ENCODE measurements at regions not wholly inside any gene's neighbourhood (a gene's known extent, or its start where the extent isn't known, plus 50 kb on each side); places are given as distances from the start of the nearest gene placed in this dataset.
"Not testable (repeated sequence)": the region's sequence is repeated elsewhere in the genome, so short reads cannot be mapped to it uniquely, and the experiment has no call there.

DNA sequence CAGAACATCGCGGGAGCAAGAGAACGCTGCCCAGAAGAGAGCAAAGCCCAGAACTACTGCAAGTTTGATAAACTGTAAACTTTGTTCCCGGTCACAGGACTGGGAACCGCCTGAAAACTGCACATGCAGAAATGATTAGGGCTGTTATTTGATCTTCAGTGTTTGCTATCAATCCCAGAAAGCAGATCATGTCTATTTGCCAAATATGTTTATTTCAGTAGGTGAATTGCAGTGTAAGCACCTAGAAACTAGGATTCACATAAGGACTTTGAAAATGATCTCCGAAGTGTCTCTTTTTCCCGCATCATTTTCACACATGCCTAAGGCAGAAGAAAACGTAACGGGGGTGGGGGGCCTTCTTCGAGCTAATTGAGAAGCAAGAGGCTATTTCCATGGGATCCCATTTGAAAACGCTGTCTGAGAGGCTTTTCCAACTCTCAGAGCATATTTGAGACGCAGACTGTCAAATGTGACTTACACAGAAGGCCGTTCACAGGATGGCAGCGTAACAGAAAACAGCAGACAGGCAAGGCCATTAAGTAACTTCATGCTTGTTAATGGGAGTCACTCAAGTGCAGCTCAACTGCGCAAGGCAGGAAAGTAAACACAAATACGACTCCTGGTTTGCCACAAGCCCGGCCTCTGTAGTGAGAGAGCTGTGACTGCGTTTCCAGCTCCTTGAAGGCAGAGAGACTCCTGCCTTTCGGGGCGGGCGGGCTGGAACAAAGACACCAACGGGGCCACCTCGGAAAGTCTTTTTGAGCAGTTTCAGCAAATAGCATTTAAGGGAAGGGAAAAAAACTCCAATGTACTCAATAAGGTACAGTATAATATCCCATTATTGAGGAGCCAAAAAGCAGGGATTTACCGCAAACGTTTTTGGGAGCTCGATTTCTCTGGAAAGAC lies 144.7 kb upstream of the ZNF217 start:
- no peak for DNase-seq

DNA sequence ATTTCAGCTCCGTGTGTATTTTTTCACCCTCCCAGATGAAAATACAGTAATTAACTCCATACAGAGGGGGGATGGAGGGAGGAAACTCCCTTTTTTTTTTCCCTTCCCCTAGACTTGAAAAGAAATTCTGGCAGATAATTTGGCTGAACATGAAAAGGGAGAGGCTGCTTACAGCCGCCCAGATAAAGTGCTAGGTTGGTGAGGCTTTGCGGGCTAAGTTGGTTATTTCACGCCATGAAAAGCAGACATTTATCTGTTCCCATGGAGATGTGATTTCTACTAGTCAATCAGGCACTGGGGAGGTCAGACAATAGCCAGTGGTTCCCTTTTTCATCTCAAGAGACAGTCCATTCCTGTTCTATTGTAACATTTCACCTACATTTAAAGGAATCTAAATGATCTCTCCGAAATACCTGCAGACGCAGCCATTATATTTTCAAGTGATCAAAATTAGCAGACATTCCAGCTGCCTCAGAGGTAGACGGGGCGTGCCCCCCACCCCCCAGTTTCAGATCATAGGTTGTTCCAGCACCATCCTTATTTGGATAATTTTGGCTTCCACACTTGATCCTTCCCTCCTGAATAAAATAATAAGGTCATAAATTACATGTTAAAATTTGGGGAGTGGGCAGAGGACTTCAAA lies 143.9 kb upstream of the ZNF217 start:
- no peak for DNase-seq

DNA sequence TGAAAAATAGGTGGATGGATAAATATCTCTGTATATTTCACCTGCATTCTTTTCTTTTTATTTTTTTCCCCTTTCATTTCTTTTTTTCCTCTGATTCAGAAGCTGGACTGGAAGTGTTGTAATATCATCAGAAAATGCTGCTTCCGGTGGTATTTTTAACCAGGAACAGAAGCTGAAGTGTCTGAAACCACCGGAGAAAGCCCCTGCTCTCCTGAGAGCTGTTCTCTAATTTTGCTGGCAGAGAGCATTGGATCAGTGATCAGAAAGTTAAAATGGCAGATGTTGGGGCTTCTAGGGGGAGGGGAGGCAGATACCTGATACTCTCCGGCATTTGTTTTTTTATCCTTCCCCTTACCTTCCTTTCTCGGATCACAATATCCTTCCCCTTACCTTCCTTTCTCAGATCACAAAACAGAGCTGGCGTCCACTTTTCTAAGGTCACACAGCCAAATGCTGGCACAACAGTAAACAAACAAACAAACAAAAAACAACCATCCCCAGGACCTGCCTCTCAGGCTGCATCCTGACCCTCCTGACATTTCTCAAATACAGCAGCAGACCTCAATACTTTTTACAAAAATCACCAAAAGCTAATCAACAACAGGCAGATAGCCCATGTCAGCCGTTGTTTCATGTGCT lies 143.2 kb upstream of the ZNF217 start:
- DNase-seq, result no peak

DNA sequence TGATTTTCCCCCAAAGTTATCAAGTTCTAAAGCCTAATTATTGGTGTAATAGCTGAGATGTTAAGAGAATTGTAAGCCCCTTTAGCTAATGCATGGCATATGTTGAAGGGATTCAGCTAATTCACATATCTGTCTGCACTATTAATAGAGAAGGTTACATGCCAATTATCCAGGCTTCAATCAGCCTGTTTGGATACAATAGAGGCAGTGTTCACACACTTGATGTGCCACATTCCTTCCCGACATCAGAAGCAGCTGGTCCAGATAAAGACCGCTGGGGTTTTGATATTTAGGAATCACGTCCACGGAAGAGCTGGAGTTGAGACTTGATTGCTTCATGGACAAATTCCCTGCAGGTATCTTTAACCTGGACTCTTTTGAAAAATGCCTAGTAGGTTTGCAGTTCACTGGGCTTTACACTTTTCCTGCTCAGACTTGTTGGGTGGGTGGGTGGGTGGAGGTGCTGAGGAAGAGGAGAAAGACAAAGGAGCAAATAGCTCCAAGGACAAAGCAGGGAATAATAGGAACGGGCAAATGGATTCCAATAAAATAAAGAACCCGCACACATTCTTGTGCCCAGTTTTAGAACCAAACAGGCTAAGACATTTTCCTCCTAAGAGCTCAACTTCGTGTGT lies 142.6 kb upstream of the ZNF217 start:
- no peak for DNase-seq

DNA sequence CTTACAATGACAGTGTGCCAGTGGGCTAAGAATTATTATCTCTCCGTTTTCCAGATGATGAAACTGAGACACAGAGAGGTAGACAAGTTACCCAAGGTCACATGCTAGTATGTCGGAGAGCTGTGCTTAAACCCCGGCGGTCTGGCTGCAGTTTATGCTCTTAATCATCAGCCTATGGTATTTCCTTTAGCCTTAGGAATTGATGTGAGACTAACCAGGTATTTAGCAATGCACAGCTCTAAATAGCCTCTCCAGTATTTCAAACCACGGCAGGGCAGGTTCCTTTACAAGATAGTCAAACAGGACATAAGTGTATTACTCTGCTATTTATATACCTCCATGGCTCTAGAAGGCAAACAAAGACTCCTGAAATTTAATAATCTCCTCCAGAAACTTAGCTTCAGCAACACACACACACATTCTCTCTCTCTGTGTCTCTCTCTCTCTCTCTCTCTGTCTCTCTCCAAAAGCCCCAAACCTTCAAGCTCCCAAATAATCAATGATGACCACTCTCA lies 142.0 kb upstream of the ZNF217 start:
- DNase-seq, result no peak

DNA sequence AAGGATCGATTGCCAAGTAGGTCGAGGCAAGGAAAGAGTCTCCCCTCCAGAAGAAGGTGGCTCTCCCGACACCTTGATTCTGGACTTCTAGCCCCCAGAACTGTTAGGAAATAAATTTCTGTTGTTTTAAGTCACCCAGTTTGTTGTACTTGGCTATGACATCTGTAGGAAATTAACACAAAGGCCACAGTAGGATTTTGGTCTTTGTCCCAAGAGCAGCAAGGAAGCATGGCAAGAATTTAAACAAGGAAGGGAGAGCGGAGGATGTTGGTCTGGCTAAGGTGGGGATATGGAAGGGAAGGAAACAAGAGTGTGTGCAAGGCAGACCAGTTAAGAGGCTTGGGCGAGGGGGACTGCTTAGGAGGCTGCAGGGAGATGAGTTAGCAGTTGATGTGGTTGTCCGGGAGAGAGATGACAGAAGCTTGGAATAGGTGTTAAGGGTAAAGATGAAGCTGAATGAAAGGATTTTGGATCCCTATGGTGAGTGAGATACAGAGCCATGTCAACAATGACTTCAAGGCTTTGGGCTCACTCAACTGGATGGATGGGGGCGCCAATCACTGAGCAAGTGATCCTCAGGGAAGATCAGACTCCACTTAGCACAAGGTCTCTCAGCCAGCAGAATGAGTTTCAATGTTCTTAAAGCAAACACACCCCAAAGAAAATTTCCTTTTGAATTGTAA lies 140.5 kb upstream of the ZNF217 start:
- DNase-seq, result no peak

DNA sequence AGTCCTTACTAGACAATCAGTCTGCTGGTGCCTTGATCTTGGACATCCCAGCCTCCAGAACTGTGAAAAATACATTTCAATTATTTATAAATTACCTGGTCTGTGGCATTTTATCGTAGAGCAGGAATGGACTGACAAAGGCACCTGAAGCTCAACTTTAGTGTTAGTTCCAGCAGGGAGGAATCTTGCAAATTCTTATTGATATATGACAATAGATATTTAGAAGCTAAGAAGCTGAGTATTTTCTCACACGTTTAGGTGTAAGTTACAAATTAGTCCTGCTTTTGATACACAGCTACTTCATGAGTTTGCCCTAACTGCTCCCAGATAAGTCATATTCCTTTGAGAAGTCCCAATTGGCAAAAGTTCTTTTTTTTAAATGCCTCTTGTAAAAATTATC lies 138.0 kb upstream of the ZNF217 start:
- DNase-seq, result no peak

DNA sequence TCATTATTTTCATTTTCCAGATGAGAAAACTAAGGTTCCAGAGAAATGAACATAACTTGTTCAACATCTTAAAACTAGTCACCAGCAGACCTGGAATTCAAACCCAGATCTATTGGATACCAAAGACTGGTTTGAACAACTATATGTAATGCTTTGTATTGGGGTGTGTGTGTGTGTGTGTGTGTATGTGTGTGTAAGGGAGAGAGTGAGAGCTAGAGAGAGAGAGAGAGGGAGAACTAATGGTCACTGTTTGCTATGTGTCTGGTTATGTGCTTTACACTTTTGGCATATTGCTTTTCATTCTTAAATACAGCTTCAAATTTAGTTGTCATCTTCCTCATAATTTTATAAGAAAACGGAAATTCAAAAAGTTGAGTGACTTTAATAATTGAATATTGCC lies 134.7 kb upstream of the ZNF217 start:
- DNase-seq, result no peak

DNA sequence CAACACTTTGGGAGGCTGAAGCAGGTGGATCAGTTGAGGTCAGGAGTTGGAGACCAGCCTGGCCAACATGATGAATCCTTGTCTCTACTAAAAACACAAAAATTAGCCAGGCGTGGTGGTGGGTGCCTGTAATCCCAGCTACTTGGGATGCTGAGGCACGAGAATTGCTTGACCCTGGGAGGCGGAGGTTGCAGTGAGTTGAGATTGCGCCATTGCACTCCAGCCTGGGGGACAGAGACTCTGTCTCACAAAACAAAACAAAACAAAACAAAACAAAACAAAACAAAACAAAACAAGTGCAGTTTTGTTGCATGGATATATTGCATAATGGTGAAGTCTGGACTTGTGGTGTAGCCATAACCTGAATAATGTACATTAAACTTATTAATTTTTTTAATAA lies 133.6 kb upstream of the ZNF217 start:
- DNase-seq, result not testable (repeated sequence)

DNA sequence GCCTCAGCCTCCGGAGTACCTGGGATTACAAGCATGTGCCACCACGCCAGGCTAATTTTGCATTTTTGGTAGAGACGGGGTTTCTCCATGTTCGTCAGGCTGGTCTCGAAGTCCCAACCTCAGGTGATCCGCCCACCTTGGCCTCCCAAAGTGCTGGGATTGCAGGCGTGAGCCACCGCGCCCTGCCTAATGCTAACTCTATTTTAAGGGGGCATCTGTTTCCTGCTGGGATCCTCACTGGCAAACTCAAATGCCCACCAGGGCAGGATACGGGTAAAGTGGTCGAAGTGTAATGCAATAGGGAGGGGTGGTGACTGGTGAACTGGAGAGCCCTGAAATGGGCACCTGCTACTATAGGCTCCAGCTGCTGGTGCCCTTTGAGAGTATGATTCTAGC lies 131.9 kb upstream of the ZNF217 start:
- no peak for DNase-seq

DNA sequence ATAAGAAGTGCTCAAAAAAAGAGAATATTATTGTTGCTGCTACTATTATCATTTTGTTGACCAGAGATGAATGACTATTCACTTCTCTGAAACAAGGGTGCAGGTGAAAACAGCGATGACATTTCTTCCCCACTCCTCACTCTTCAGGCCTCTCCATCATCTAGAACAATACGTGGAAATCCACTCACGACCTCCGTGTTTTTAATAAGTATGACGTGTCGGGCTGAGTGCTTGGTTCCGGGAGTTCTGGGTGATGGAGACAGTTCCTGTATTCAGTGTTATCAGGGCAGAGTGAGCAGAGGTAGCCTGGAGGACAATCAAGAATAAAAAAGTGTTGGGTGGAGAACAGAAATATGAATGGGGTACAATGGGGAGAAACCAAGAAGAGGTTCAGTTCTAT lies 130.0 kb upstream of the ZNF217 start:
- no peak for DNase-seq

DNA sequence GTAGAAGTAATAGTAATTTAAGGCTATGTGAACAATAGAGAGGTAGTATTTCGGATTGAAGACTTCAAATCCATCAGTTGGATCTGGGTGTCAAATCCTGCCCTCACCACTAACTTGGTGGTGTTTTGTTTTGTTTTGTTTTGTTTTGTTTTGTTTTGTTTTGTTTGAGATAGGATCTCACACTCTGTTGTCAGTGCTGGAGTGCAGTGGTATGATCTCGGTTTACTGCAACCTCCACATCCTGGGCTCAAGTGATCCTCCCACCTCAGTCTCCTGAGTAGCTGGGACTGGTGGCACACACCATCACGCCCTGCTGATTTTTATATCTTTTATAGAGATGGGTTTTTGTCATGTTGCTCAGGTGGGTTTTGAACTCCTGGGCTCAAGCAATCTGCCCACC lies 129.4 kb upstream of the ZNF217 start:
- DNase-seq, result no peak

DNA sequence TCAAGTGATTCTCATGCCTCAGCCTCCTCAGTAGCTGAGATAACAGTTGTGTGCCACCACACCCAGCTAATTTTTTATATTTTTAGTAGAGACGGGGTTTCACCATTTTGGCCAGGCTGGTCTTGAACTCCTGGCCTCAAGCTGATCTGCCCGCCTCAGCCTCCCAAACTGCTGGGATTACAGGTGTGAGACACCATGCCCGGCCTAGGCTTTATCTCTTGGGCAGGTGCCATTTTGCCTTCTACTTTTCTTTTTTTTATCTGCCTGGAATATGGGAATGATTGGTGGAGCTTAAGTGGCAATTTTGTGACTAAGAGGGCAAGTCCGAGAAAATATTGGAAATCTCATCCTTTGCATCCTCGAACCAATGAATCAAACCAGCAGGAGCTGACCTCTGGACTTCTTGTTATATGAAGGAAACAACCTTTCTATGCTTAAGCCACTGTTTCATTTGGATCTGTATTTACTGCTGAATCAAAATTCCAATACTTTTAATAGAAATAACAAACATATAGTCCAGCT lies 128.9 kb upstream of the ZNF217 start:
- DNase-seq, result no peak

DNA sequence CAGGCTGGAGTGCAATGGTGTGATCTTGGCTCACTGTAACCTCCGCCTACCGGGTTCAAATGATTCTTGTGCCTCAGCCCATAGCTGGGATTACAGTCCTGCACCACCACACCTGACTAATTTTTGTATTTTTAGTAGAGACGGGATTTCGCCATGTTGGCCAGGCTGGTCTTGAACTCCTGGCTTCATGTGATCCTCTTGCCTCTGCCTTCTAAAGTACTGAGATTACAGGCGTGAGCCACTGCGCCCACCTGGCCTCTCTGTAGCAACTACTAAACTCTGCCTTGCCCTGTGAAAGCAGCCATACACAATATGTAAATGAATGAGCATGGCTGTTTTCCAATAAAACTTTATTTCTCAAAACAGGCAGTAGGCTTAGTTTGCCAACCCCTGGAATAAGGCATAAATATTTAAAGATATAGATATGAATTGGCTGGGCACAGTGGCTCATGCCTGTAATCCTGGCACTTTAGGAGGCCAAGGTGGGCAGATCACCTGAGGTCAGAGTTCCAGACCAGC lies 127.9 kb upstream of the ZNF217 start:
- not testable (repeated sequence) for DNase-seq

DNA sequence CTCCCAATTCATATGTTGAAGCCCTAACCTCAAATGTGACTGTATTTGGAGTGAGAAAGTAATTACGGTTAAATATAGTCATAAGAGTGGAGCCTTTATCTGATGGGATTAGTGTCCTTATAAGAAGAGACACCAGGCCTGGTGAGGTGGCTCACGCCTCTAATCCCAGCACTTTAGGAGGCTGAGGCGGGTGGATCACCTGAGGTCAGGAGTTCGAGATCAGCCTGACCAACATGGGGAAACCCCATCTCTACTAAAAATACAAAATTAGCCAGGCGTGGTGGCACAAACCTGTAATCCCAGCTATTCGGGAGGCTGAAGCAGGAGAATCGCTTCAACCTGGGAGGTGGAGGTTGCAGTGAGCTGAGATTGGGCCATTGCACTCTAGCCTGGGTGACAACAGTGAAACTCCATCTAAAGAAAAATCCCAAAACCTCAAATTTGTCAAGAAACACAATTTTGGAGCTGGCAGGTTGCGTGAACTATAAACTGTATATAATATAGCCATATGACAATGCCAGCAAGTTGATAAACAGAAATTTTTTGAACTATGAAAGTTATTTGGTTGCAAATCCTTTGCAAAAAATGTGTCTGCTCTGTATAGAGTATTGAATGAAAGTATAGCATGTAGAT lies 125.6 kb upstream of the ZNF217 start:
- not testable (repeated sequence) for DNase-seq

DNA sequence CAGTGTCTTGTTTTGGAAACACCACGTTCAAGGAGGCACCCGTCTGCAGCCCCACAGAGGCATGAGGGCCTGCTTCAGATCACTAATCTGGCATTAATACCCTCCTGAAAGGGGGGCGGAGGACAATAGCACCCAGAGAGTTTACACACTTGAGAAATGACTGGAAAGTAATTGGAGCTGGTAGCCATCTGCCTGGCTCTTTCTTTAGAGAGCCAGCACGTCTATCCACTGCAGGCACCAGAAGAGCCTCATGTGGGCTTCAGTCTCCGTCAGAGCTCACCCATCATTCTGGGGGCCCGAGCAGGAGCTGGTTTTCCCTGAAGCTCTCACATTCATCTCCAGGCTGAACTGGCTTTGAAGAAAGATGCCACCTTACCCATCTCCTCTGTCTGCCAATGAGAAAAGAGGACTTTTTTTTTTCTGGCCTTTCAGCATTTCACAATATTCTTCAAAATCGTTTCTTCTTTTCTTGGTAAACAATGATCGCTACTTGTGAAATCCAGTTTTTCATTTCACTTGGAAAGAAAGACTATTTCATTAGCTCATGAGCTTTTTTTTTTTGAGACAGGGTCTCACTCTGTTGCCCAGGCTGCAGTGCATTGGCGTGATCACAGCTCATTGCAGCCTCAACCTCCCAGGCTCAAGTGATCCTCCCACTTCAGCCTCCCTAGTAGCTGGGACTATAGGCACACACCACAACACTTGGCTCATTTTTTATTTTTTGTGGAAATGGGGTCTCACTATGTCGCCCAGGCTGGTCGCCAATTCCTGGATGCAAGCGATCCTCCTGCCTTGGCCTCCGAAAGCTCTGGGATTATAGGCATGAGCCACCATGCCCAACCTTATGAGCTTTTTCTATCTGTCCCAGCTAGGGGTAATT lies 124.7 kb upstream of the ZNF217 start:
- DNase-seq, result no peak

DNA sequence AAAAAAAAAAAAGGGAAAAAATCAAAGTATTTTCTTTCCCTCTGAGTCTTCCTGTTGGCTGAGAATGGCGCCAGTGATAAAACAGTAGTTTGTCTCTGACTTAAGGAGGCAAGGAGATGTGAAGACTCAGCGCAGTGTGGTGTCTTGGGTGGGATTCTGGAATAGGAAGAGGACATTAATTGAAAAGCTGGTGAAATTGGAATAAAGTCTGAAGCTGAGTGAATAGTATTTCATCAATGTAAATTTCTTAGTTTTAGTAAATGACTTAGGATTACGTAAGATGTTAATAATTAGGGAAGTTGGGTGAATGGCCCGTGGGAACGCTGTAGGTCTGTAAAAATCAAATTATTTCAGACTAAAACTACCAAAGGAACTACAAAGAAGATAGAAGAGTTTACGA lies 122.8 kb upstream of the ZNF217 start:
- no peak for DNase-seq

DNA sequence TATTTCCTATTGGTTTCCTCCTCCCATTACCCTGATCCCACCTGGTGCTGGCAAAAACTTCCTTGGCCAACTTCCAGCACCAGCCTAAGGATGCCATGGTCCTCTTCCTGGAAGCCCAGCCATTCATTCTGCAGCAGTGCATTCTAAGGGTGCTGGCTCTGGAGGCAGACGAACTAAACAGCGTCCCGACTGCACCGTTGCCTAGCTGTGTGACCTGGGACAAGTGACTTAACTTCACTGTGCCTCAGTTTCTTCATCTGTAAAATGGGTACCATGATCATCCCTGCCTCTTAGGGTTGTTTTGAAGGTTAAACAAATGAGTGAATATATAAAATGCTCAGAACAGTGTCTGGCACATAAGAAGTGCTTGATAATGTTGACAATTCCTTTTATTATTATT lies 120.9 kb upstream of the ZNF217 start:
- no peak for DNase-seq

DNA sequence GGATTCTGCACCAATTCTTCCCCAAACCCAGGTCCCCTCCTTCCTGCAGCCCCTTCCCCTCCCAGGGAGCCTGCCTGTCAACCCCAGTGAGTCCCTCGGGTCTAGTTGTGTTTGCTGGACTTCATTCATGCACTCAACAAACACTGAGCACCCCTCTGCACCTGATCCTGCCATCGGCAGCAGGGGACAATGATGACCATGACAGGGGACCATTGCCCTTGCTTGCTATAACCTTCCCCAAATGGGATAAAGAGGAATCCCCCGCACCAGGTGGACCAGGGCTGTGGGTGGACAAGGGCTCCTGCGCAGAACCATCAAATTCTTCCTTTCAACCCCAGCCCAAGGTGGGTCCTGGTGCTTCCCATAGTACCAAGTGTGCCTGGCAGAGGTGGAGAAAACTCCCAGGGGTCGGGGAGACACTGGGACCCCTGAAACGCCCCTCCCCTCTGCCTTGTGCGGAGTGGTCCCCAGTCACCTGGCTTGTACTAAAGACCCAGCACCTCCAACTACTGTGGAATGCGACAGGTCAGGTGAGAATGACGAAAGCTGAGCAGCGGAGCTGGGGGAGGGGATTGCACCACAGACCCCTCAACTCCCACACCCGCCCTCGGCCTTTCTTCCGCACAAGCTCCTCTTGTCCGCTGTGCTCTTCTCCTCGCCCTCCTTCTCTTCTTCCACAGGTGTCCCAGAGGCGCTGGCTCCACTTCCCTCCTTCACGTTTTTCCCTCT lies 119.9 kb upstream of the ZNF217 start:
- DNase-seq, result no peak
